Kidney (tissue), 13 donors: ENCODE measurements at regions not wholly inside any gene's neighbourhood (a gene's known extent, or its start where the extent isn't known, plus 50 kb on each side); places are given as distances from the start of the nearest gene placed in this dataset.

Source experiments
- DNase-seq, 5 donors: peaks; one replicate each; pipeline ENCODE4 v3.0.0-alpha.2; 2013 to 2020
- FAIRE-seq: peaks from 2 replicates; lab custom pipeline; 2012; peaks lifted over from hg19 to GRCh38; lab: Jason Lieb, UNC
- H3K27ac ChIP-seq, 2 donors: one replicate each; pipeline ENCODE4 v1.7.0; 2013; ENCODE audit warnings: low read depth in 2 of 2, low read length in 2 of 2, inconsistent platforms in 1 of 2
- H3K27me3 ChIP-seq: one replicate; pipeline ENCODE4 v1.7.1; 2013; ENCODE audit warnings: low read length, inconsistent platforms; ENCODE audit not compliant: control insufficient read depth, insufficient read depth
- H3K36me3 ChIP-seq, 3 donors: one replicate each; pipeline versions ENCODE4 v1.7.0 to v1.7.1; 2013; ENCODE audit warnings: low read length in 3 of 3, control low read depth in 1 of 3, inconsistent platforms in 1 of 3; ENCODE audit not compliant: insufficient read depth in 3 of 3, control insufficient read depth in 2 of 3
- H3K4me1 ChIP-seq, 3 donors: one replicate each; pipeline versions ENCODE4 v1.7.0 to v1.7.1; 2013; ENCODE audit warnings: low read length in 3 of 3, inconsistent platforms in 1 of 3, low read depth in 1 of 3; ENCODE audit not compliant: control insufficient read depth in 2 of 3, insufficient read depth in 2 of 3
- H3K4me3 ChIP-seq, 3 donors: one replicate each; pipeline versions ENCODE4 v1.7.0 to v1.8.1; 2013; ENCODE audit warnings: low read length in 3 of 3, control low read depth in 1 of 3, inconsistent platforms in 1 of 3
- H3K9ac ChIP-seq, 3 donors: one replicate each; pipeline versions ENCODE4 v1.7.0 to v1.7.1; 2013; ENCODE audit warnings: low read length in 3 of 3, control low read depth in 1 of 3, inconsistent platforms in 1 of 3
- H3K9me3 ChIP-seq, 3 donors: one replicate each; pipeline versions ENCODE4 v1.7.0 to v1.7.1; 2013; ENCODE audit warnings: low read length in 3 of 3, control low read depth in 1 of 3, inconsistent platforms in 1 of 3; ENCODE audit not compliant: control insufficient read depth in 2 of 3, insufficient read depth in 1 of 3
- intact Hi-C: fragments of 100-400 bp; cut with DNase I; formaldehyde crosslinking; loops from one replicate; pipeline ENCODE4 v1.11.1; 2022
- TF ChIP-seq, protein P1 (sequence below): IDR thresholded peaks from 3 replicates; pipeline ENCODE4 v1.5.1; 2012; ENCODE audit warnings: mild to moderate bottlenecking, moderate library complexity, borderline replicate concordance; ENCODE audit not compliant: insufficient read depth; ENCODE audit errors: extremely low read depth
- donor health status: control.
- donor health status: control.
- donor health status: control.
- donor health status: control.
- donor health status: control.
- donor health status: DM: yes; HTN: yes; CAD: no.
- donor health status: Normal renal cell carcinoma (clear cell type).

DNA sequence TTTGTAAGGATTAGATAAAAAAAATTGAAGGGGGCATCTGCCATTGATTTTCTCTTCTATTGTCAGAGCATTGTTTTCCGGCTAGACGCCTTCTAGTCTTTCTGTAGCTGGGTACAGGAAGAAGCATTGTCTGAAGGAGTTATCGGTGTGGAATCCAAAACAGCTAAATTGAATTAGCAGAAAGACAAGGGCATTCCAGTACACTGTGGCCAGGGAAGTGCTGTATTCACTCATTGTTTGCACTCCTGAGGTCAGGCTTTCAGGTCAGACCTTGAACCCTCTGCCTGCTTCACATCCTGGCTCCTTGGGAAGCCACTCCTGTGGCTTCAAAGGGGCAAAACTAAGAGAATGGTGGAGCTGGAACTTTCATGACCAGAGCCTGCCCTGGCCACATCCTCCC lies 81.1 kb upstream of the SNAP25 start:
- no peaks in the 10 kb centered on the region for H3K27me3 ChIP-seq
- H3K36me3 ChIP-seq = no peaks in the 10 kb centered on the region
- H3K4me3 ChIP-seq = no peak overlapping the region
- no peak overlapping the region for H3K27ac ChIP-seq
- H3K4me1 ChIP-seq = no peaks in the 10 kb centered on the region
- H3K9me3 ChIP-seq = no peaks in the 10 kb centered on the region
- intact Hi-C loops = no loop called here
- no peak for DNase-seq
- no peak overlapping the region for H3K9ac ChIP-seq
- TF ChIP-seq, protein P1, sequence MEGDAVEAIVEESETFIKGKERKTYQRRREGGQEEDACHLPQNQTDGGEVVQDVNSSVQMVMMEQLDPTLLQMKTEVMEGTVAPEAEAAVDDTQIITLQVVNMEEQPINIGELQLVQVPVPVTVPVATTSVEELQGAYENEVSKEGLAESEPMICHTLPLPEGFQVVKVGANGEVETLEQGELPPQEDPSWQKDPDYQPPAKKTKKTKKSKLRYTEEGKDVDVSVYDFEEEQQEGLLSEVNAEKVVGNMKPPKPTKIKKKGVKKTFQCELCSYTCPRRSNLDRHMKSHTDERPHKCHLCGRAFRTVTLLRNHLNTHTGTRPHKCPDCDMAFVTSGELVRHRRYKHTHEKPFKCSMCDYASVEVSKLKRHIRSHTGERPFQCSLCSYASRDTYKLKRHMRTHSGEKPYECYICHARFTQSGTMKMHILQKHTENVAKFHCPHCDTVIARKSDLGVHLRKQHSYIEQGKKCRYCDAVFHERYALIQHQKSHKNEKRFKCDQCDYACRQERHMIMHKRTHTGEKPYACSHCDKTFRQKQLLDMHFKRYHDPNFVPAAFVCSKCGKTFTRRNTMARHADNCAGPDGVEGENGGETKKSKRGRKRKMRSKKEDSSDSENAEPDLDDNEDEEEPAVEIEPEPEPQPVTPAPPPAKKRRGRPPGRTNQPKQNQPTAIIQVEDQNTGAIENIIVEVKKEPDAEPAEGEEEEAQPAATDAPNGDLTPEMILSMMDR = no peak
- no peak for FAIRE-seq

DNA sequence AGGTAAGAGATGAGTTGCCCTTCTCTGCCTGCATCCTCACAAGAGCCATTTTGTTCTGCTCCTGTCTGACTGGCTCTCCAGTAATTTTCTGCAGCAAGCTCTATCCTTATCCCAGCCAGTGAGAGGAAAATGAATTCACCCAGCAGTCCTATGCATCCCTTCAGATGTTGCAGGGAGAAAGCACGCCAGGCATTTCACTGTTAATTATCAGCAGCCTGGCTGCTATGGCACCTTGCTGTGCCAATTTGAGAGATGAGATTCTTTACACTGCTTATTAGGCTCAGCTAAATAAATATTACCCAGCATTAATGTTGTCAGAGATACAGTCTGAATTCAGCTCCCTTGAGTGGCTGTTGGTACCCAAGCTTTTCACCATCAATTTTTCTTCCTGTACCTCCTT lies 61.1 kb upstream of the SNAP25 start:
- DNase-seq (no peak), FAIRE-seq (no peak)
- Histone ChIP-seq H3K4me3 (no peak overlapping the region), H3K9ac (no peak overlapping the region), H3K27me3 (no peaks in the 10 kb centered on the region), H3K27ac (no peak overlapping the region), H3K4me1 (no peaks in the 10 kb centered on the region), H3K36me3 (no peaks in the 10 kb centered on the region), H3K9me3 (peaks cover 0 to 2% (median 0%) of the 10 kb centered on the region in 3 donors)
- intact Hi-C loops = no loop called here
- TF ChIP-seq, protein P1 = no peak

DNA sequence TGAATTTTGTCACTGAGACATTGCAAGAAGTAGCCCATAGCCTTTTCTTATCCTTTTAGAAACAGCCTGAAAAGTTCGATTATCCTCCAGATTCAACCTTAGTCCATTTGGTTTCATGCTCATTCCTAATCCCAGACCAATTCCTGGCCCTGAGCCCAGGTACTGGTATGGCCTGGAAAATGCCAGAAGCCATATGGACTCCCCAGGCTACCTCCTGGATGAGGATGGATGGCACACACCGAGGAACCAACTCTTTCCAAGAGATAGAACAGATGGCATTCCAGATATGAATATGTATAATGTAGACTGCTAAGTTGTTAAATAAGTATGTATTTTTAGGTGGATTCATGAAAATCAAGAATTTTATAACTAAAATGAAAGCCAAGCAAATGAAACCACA lies 51.6 kb upstream of the SNAP25 start:
- TF ChIP-seq, protein P1 = no peak
- H3K27ac ChIP-seq = no peak overlapping the region
- intact Hi-C loops = no loop called here
- H3K4me3 ChIP-seq = no peak overlapping the region
- H3K9me3 ChIP-seq = peaks cover 0 to 3% (median 0%) of the 10 kb centered on the region in 3 donors
- FAIRE-seq = no peak
- DNase-seq = no peak
- no peaks in the 10 kb centered on the region for H3K27me3 ChIP-seq
- no peaks in the 10 kb centered on the region for H3K4me1 ChIP-seq
- no peak overlapping the region for H3K9ac ChIP-seq
- no peaks in the 10 kb centered on the region for H3K36me3 ChIP-seq

DNA sequence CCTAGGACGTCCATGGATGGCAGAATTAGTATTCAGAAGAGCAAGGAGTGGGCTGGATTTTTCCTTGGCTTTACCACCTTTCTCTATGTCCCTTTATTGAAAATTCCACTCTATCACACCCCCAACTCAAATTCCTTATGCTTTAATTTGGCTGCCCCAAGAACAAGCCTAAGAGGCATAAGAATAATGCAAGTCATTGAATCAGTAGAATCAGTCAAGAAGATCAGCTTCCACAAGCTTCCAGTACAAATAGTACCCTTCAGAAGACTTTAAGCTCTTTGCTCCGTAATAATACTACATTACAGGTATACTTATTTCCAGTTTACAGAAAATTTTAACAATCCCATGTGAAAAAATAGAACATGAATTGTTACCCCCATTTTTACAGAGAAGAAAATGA lies 51.0 kb upstream of the SNAP25 start:
- Histone ChIP-seq H3K27me3 (no peaks in the 10 kb centered on the region), H3K4me1 (no peaks in the 10 kb centered on the region), H3K36me3 (no peaks in the 10 kb centered on the region), H3K9me3 (peaks cover 0 to 3% (median 0%) of the 10 kb centered on the region in 3 donors), H3K27ac (no peak overlapping the region), H3K4me3 (no peak overlapping the region), H3K9ac (no peak overlapping the region)
- FAIRE-seq (no peak), DNase-seq (no peak)
- TF ChIP-seq, protein P1 = no peak
- intact Hi-C loops = no loop called here
